GM19324 (cell line): ENCODE measurements at regions not wholly inside any gene's neighbourhood (a gene's known extent, or its start where the extent isn't known, plus 50 kb on each side); places are given as distances from the start of the nearest gene placed in this dataset.

Source experiments
- ATAC-seq: cut with Tn5 transposase; IDR thresholded peaks from one replicate; pipeline ENCODE4 v1.9.1; 2021; ENCODE audit warnings: mild to moderate bottlenecking, moderate library complexity; ENCODE audit not compliant: unreplicated experiment, low FRiP score

- ATAC-seq = no peak
Observed at GRCh38 chr18:23341983-23342382, 111.1 kb upstream of the RIOK3 start.

- no peak for ATAC-seq
Observed at GRCh38 chr18:23342506-23342905, 110.6 kb upstream of the RIOK3 start.

GRCh38 chr18:23350188-23350587 is 102.9 kb upstream of the RIOK3 start:
- no peak for ATAC-seq

- ATAC-seq = no peak
Observed at GRCh38 chr18:23351521-23351920, 101.6 kb upstream of the RIOK3 start.

- no peak for ATAC-seq
Observed at GRCh38 chr18:23352042-23352441, 101.0 kb upstream of the RIOK3 start.

GRCh38 chr18:23353459-23353858 is 99.6 kb upstream of the RIOK3 start:
- no peak for ATAC-seq

- ATAC-seq = no peak
Observed at GRCh38 chr18:23354625-23355024, 98.5 kb upstream of the RIOK3 start.

- no peak for ATAC-seq
Observed at GRCh38 chr18:23355206-23355605, 97.9 kb upstream of the RIOK3 start.

GRCh38 chr18:23356424-23356823 is 96.7 kb upstream of the RIOK3 start:
- no peak for ATAC-seq

GRCh38 chr18:23356915-23357601 is 96.0 kb upstream of the RIOK3 start:
- no peak for ATAC-seq

GRCh38 chr18:23357996-23358594 is 95.0 kb upstream of the RIOK3 start:
- ATAC-seq = no peak

- ATAC-seq = no peak
Observed at GRCh38 chr18:23359421-23359820, 93.7 kb upstream of the RIOK3 start.

GRCh38 chr18:23363865-23364570 is 89.1 kb upstream of the RIOK3 start:
- ATAC-seq = no peak

GRCh38 chr18:23365602-23366001 is 87.5 kb upstream of the RIOK3 start:
- ATAC-seq = no peak

- ATAC-seq = no peak
Observed at GRCh38 chr18:23369266-23369665, 83.8 kb upstream of the RIOK3 start.

GRCh38 chr18:23373570-23373969 is 79.5 kb upstream of the RIOK3 start:
- ATAC-seq = no peak

GRCh38 chr18:23377669-23378301 is 75.3 kb upstream of the RIOK3 start:
- no peak for ATAC-seq

- no peak for ATAC-seq
Observed at GRCh38 chr18:23378302-23378686, 74.8 kb upstream of the RIOK3 start.

GRCh38 chr18:23380001-23380550 is 73.0 kb upstream of the RIOK3 start:
- no peak for ATAC-seq

- no peak for ATAC-seq
Observed at GRCh38 chr18:23380817-23381216, 72.3 kb upstream of the RIOK3 start.

- ATAC-seq = no peak
Observed at GRCh38 chr18:23383494-23383893, 69.6 kb upstream of the RIOK3 start.
